GM23338 (cell line): ENCODE measurements at regions not wholly inside any gene's neighbourhood (a gene's known extent, or its start where the extent isn't known, plus 50 kb on each side); places are given as distances from the start of the nearest gene placed in this dataset.

Experiments
- ATAC-seq: fragments of 200-7000 bp; cut with Tn5 transposase; 3 replicates; pipeline ENCODE4 v1.9.1; 2020
- DNase-seq: peaks from one replicate; pipeline ENCODE4 v3.0.0-alpha.2; 2015; ENCODE audit warnings: low spot score
- H2AFZ ChIP-seq: fragments of 200-600 bp; sonication (generic); 2 replicates; pipeline ENCODE4 v1.8.0; 2016; ENCODE audit warnings: antibody characterized with exemption, mild to moderate bottlenecking, moderate library complexity
- H3F3A ChIP-seq: fragments of 200-600 bp; sonication (generic); replicated peaks from 2 replicates; pipeline ENCODE4 v1.8.0; 2017; ENCODE audit warnings: antibody characterized with exemption, mixed run types, low read depth
- H3K27ac ChIP-seq: fragments of 200-600 bp; sonication (generic); 2 replicates; pipeline ENCODE4 v1.6.1; 2016; ENCODE audit warnings: low read depth
- H3K27me3 ChIP-seq: fragments of 200-600 bp; sonication (generic); 2 replicates; pipeline ENCODE4 v1.8.0; 2016; ENCODE audit warnings: mild to moderate bottlenecking, mixed run types, moderate library complexity; ENCODE audit not compliant: insufficient read depth
- H3K36me3 ChIP-seq: fragments of 200-600 bp; sonication (generic); 2 replicates; pipeline ENCODE4 v1.8.0; 2016; ENCODE audit warnings: mild to moderate bottlenecking; ENCODE audit not compliant: insufficient read depth
- H3K4me1 ChIP-seq: fragments of 200-600 bp; sonication (generic); 2 replicates; pipeline ENCODE4 v1.8.0; 2016; ENCODE audit warnings: mild to moderate bottlenecking, moderate library complexity; ENCODE audit not compliant: insufficient read depth
- H3K4me2 ChIP-seq: fragments of 200-600 bp; sonication (generic); 2 replicates; pipeline ENCODE4 v1.7.1; 2017; ENCODE audit warnings: mixed run types
- H3K4me3 ChIP-seq: fragments of 200-600 bp; sonication (generic); 2 replicates; pipeline ENCODE4 v1.6.1; 2016; ENCODE audit warnings: mixed run types
- H3K79me2 ChIP-seq: fragments of 200-600 bp; sonication (generic); replicated peaks from 2 replicates; pipeline ENCODE4 v1.8.0; 2017; ENCODE audit warnings: mild to moderate bottlenecking; ENCODE audit not compliant: insufficient read depth
- H3K9me2 ChIP-seq: fragments of 200-600 bp; sonication (generic); 2 replicates; pipeline ENCODE4 v1.8.0; 2017; ENCODE audit not compliant: insufficient read depth
- H4K20me1 ChIP-seq: fragments of 200-600 bp; sonication (generic); replicated peaks from 2 replicates; pipeline ENCODE4 v1.8.0; 2017; ENCODE audit warnings: mild to moderate bottlenecking; ENCODE audit not compliant: insufficient read depth
- H3K27ac Mint-ChIP-seq: 2 replicates; pipeline ENCODE4 v1.8.0; 2020; ENCODE audit warnings: inconsistent platforms, mild to moderate bottlenecking, moderate library complexity, mixed read lengths
- H3K27me3 Mint-ChIP-seq: 3 replicates; pipeline ENCODE4 v1.8.0; 2022; ENCODE audit warnings: low read depth, mild to moderate bottlenecking, moderate library complexity, mixed read lengths, inconsistent platforms; ENCODE audit not compliant: insufficient read depth, poor library complexity
- H3K36me3 Mint-ChIP-seq: 3 replicates; pipeline ENCODE4 v1.8.0; 2021; ENCODE audit warnings: low read depth, mild to moderate bottlenecking, inconsistent platforms, moderate library complexity, mixed read lengths
- H3K4me1 Mint-ChIP-seq: 3 replicates; pipeline ENCODE4 v1.8.0; 2020; ENCODE audit warnings: mild to moderate bottlenecking, inconsistent platforms, mixed read lengths
- H3K4me3 Mint-ChIP-seq: 3 replicates; pipeline ENCODE4 v1.8.0; 2021; ENCODE audit warnings: moderate library complexity, mild to moderate bottlenecking, inconsistent platforms, mixed read lengths
- H3K9me3 Mint-ChIP-seq: 3 replicates; pipeline ENCODE4 v1.8.0; 2020; ENCODE audit warnings: moderate library complexity, mild to moderate bottlenecking, inconsistent platforms, mixed read lengths
- CREB1 ChIP-seq: fragments of 250-450 bp; sonication (Bioruptor Pico); IDR thresholded peaks from 2 replicates; pipeline ENCODE4 v1.5.0; 2020; ENCODE audit warnings: low read depth, mild to moderate bottlenecking, moderate library complexity
- POLR2AphosphoS5 ChIP-seq: IDR thresholded peaks from 2 replicates; pipeline ENCODE4 v1.6.1; 2016; ENCODE audit warnings: antibody characterized with exemption, low read depth
- REST ChIP-seq: IDR thresholded peaks from one replicate; pipeline ENCODE4 v1.6.1; 2018; ENCODE audit warnings: antibody characterized with exemption; ENCODE audit not compliant: unreplicated experiment
- ZNF114 ChIP-seq: fragments of 250-450 bp; sonication (Bioruptor Pico); IDR thresholded peaks from 2 replicates; pipeline ENCODE4 v1.5.0; 2020; ENCODE audit warnings: mild to moderate bottlenecking, moderate library complexity
- ZNF462 ChIP-seq: fragments of 250-450 bp; sonication (Bioruptor Pico); IDR thresholded peaks from 2 replicates; pipeline ENCODE4 v1.5.0; 2020; ENCODE audit warnings: mild to moderate bottlenecking, moderate library complexity

- H3K4me1 ChIP-seq = no peaks in the 10 kb centered on the region
- no peak for DNase-seq
- H3K27me3 ChIP-seq = no peaks in the 10 kb centered on the region
- Mint-ChIP-seq H3K36me3 (no peaks in the 10 kb centered on the region), H3K4me1 (peaks cover 6% of the 10 kb centered on the region; the same call in 2 of the 3 replicates), H3K27ac (no peak overlapping the region), H3K9me3 (no peaks in the 10 kb centered on the region), H3K4me3 (no peak overlapping the region), H3K27me3 (peaks cover 4% of the 10 kb centered on the region)
- no peaks in the 10 kb centered on the region for H4K20me1 ChIP-seq
- H3K27ac ChIP-seq = no peak overlapping the region
- H3K36me3 ChIP-seq = no peaks in the 10 kb centered on the region
- no peak overlapping the region for H2AFZ ChIP-seq
- H3K4me3 ChIP-seq = no peak overlapping the region
- no peak overlapping the region for H3K4me2 ChIP-seq
- no peak for TF ChIP-seq ZNF114 (CRISPR knock-in tag)
- no peak for TF ChIP-seq POLR2AphosphoS5
- no peak for TF ChIP-seq ZNF462 (CRISPR knock-in tag)
- peaks cover 7% of the 10 kb centered on the region; the same call in 1 of the 2 replicates for H3K9me2 ChIP-seq
- no peaks in the 10 kb centered on the region for H3F3A ChIP-seq
- ATAC-seq = no peak
- H3K79me2 ChIP-seq = no peaks in the 10 kb centered on the region
These were observed 172.7 kb downstream of the PTEN start for GRCh38 chr10:88036126-88036525.

- ATAC-seq (no peak), DNase-seq (no peak)
- no peak overlapping the region for H3K4me3 ChIP-seq
- H2AFZ ChIP-seq = no peak overlapping the region
- no peaks in the 10 kb centered on the region for H3K4me1 ChIP-seq
- peaks cover 4% of the 10 kb centered on the region for H3K27me3 Mint-ChIP-seq
- H4K20me1 ChIP-seq = no peaks in the 10 kb centered on the region
- H3K27me3 ChIP-seq = no peaks in the 10 kb centered on the region
- peaks cover 6% of the 10 kb centered on the region; the same call in 2 of the 3 replicates for H3K4me1 Mint-ChIP-seq
- H3K4me2 ChIP-seq = no peak overlapping the region
- H3K36me3 Mint-ChIP-seq = no peaks in the 10 kb centered on the region
- no peaks in the 10 kb centered on the region for H3F3A ChIP-seq
- H3K27ac ChIP-seq = no peak overlapping the region
- H3K27ac Mint-ChIP-seq = no peak overlapping the region
- H3K79me2 ChIP-seq = no peaks in the 10 kb centered on the region
- peaks cover 7% of the 10 kb centered on the region; the same call in 1 of the 2 replicates for H3K9me2 ChIP-seq
- H3K36me3 ChIP-seq = no peaks in the 10 kb centered on the region
- no peak overlapping the region for H3K4me3 Mint-ChIP-seq
- no peaks in the 10 kb centered on the region for H3K9me3 Mint-ChIP-seq
- TF ChIP-seq CREB1 (CRISPR knock-in tag) (no peak), REST (no peak)
These were observed 174.2 kb downstream of the PTEN start for GRCh38 chr10:88037623-88038022.
